ENCODE measurements at regions not wholly inside any gene's neighbourhood (a gene's known extent, or its start where the extent isn't known, plus 50 kb on each side); places are given as distances from the start of the nearest gene placed in this dataset.

DNA sequence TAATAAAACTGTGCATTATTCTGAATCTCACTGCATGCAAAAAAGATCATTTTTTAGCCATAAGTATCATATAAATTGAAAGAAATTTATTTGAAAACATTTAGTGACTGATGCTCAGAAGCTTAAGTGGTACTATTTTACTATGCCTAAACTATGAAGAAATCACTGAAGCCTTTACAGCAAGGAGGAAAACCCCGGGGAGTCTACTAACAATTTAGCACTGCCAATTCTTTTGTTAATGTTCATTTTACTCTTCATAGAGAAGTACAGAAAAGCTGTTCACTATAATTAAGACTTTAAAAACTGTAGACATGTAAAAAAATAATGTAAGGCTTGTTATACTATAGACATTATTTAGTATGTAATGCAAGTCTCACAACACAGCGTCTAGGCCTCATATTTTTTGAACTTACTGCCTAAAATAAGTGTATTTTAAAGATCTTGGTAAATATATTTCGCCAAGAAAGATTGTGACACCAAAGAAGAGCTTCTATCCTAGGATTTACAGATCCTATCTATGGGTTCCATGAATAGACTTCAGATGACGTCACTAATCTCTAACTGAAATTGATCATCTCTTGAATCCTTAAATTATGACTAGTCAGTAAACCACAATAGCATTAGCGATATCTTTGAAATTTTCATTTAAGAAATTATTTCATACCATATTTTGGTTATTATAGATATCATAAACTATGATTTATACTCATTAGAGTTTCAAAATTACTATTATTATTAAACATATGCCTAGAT lies 602.5 kb downstream of the TMA16 start (continued):
- TF ChIP-seq, protein P1, sequence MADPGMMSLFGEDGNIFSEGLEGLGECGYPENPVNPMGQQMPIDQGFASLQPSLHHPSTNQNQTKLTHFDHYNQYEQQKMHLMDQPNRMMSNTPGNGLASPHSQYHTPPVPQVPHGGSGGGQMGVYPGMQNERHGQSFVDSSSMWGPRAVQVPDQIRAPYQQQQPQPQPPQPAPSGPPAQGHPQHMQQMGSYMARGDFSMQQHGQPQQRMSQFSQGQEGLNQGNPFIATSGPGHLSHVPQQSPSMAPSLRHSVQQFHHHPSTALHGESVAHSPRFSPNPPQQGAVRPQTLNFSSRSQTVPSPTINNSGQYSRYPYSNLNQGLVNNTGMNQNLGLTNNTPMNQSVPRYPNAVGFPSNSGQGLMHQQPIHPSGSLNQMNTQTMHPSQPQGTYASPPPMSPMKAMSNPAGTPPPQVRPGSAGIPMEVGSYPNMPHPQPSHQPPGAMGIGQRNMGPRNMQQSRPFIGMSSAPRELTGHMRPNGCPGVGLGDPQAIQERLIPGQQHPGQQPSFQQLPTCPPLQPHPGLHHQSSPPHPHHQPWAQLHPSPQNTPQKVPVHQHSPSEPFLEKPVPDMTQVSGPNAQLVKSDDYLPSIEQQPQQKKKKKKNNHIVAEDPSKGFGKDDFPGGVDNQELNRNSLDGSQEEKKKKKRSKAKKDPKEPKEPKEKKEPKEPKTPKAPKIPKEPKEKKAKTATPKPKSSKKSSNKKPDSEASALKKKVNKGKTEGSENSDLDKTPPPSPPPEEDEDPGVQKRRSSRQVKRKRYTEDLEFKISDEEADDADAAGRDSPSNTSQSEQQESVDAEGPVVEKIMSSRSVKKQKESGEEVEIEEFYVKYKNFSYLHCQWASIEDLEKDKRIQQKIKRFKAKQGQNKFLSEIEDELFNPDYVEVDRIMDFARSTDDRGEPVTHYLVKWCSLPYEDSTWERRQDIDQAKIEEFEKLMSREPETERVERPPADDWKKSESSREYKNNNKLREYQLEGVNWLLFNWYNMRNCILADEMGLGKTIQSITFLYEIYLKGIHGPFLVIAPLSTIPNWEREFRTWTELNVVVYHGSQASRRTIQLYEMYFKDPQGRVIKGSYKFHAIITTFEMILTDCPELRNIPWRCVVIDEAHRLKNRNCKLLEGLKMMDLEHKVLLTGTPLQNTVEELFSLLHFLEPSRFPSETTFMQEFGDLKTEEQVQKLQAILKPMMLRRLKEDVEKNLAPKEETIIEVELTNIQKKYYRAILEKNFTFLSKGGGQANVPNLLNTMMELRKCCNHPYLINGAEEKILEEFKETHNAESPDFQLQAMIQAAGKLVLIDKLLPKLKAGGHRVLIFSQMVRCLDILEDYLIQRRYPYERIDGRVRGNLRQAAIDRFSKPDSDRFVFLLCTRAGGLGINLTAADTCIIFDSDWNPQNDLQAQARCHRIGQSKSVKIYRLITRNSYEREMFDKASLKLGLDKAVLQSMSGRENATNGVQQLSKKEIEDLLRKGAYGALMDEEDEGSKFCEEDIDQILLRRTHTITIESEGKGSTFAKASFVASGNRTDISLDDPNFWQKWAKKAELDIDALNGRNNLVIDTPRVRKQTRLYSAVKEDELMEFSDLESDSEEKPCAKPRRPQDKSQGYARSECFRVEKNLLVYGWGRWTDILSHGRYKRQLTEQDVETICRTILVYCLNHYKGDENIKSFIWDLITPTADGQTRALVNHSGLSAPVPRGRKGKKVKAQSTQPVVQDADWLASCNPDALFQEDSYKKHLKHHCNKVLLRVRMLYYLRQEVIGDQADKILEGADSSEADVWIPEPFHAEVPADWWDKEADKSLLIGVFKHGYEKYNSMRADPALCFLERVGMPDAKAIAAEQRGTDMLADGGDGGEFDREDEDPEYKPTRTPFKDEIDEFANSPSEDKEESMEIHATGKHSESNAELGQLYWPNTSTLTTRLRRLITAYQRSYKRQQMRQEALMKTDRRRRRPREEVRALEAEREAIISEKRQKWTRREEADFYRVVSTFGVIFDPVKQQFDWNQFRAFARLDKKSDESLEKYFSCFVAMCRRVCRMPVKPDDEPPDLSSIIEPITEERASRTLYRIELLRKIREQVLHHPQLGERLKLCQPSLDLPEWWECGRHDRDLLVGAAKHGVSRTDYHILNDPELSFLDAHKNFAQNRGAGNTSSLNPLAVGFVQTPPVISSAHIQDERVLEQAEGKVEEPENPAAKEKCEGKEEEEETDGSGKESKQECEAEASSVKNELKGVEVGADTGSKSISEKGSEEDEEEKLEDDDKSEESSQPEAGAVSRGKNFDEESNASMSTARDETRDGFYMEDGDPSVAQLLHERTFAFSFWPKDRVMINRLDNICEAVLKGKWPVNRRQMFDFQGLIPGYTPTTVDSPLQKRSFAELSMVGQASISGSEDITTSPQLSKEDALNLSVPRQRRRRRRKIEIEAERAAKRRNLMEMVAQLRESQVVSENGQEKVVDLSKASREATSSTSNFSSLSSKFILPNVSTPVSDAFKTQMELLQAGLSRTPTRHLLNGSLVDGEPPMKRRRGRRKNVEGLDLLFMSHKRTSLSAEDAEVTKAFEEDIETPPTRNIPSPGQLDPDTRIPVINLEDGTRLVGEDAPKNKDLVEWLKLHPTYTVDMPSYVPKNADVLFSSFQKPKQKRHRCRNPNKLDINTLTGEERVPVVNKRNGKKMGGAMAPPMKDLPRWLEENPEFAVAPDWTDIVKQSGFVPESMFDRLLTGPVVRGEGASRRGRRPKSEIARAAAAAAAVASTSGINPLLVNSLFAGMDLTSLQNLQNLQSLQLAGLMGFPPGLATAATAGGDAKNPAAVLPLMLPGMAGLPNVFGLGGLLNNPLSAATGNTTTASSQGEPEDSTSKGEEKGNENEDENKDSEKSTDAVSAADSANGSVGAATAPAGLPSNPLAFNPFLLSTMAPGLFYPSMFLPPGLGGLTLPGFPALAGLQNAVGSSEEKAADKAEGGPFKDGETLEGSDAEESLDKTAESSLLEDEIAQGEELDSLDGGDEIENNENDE (IDR thresholded peaks at IDR 0.05; ENCODE audit: insufficient replicate concordance, low read length): no peak
- TF ChIP-seq MAX (IDR thresholded peaks at IDR 0.05) (no peak), NRF1 (IDR thresholded peaks at IDR 0.05; ENCODE audit: low read depth, low read length) (no peak), BACH1 (IDR thresholded peaks at IDR 0.05; ENCODE audit: low read length) (no peak), SP2 (IDR thresholded peaks at IDR 0.05; ENCODE audit: low read length) (no peak), CREB1 (IDR thresholded peaks at IDR 0.05) (no peak), RBBP5 (IDR thresholded peaks at IDR 0.05; ENCODE audit: borderline replicate concordance, low read depth, low read length) (no peak), POU5F1 (IDR thresholded peaks at IDR 0.05; ENCODE audit: low read depth, low read length) (no peak), SIRT6 (IDR thresholded peaks at IDR 0.05; ENCODE audit: low read length) (no peak), FOSL1 (IDR thresholded peaks at IDR 0.05; ENCODE audit: insufficient read depth, low read depth, low read length) (no peak), CTBP2 (IDR thresholded peaks at IDR 0.05; ENCODE audit: borderline replicate concordance, insufficient read depth, insufficient read length, low read length) (no peak), CEBPB (IDR thresholded peaks at IDR 0.05; ENCODE audit: low read depth, low read length) (no peak)

Data from H1 (cell line).